Endodermal cell (in vitro differentiated cells): ENCODE measurements at regions not wholly inside any gene's neighbourhood (a gene's known extent, or its start where the extent isn't known, plus 50 kb on each side); places are given as distances from the start of the nearest gene placed in this dataset.

Source experiments
- DNase-seq: peaks from one replicate; pipeline ENCODE4 v3.0.0-alpha.2; 2017
- H3K27ac ChIP-seq: 2 replicates; pipeline ENCODE4 v1.5.1; 2013; ENCODE audit warnings: mild to moderate bottlenecking, low read depth, low read length, moderate library complexity
- H3K27me3 ChIP-seq: 2 replicates; pipeline ENCODE4 v1.6.1; 2013; ENCODE audit warnings: mild to moderate bottlenecking, low read length, moderate library complexity; ENCODE audit not compliant: insufficient read depth, control insufficient read depth, poor library complexity, severe bottlenecking
- H3K36me3 ChIP-seq: 2 replicates; pipeline ENCODE4 v1.7.0; 2013; ENCODE audit warnings: mild to moderate bottlenecking, low read length, moderate library complexity; ENCODE audit not compliant: control insufficient read depth, insufficient read depth
- H3K4me1 ChIP-seq: one replicate; pipeline ENCODE4 v1.7.0; 2013; ENCODE audit warnings: low read length; ENCODE audit not compliant: control insufficient read depth, insufficient read depth
- H3K4me3 ChIP-seq: 2 replicates; pipeline ENCODE4 v1.5.1; 2013; ENCODE audit warnings: mild to moderate bottlenecking, low read length, moderate library complexity
- H3K9ac ChIP-seq: 2 replicates; pipeline ENCODE4 v1.6.1; 2013; ENCODE audit warnings: mild to moderate bottlenecking, low read length, moderate library complexity; ENCODE audit not compliant: poor library complexity, severe bottlenecking; ENCODE audit errors: extremely low read depth
- H3K9me3 ChIP-seq: 2 replicates; pipeline ENCODE4 v1.6.1; 2013; ENCODE audit warnings: mild to moderate bottlenecking, low read length, moderate library complexity; ENCODE audit not compliant: control insufficient read depth
- H3K27ac Mint-ChIP-seq: 2 replicates; pipeline ENCODE4 v1.8.0; 2020; ENCODE audit warnings: mixed read lengths
- H3K27me3 Mint-ChIP-seq: 2 replicates; pipeline ENCODE4 v1.8.0; 2021; ENCODE audit warnings: mild to moderate bottlenecking, mixed read lengths; ENCODE audit not compliant: insufficient read depth
- H3K36me3 Mint-ChIP-seq: 2 replicates; pipeline ENCODE4 v1.8.0; 2020; ENCODE audit warnings: low read depth, mixed read lengths
- H3K4me1 Mint-ChIP-seq: 2 replicates; pipeline ENCODE4 v1.8.0; 2020; ENCODE audit warnings: mixed read lengths
- H3K4me3 Mint-ChIP-seq: 2 replicates; pipeline ENCODE4 v1.8.0; 2020; ENCODE audit warnings: mild to moderate bottlenecking, moderate library complexity, mixed read lengths
- H3K9me3 Mint-ChIP-seq: 2 replicates; pipeline ENCODE4 v1.8.0; 2020; ENCODE audit warnings: mild to moderate bottlenecking, mixed read lengths
- CTCF ChIP-seq: fragments of 200-600 bp; sonication (generic); conservative IDR thresholded peaks from 2 replicates; pipeline ENCODE4 v1.5.0; 2021; ENCODE audit warnings: antibody characterized with exemption, mild to moderate bottlenecking
- WGBS, 2 experiments: methylation state at CpG; one replicate each; pipeline versions ENCODE4 v1.1.5 to v1.1.7; 2013; ENCODE audit warnings: missing lambda C conversion rate in 2 of 2, mixed read lengths in 1 of 2; ENCODE audit not compliant: insufficient coverage in 1 of 2, insufficient read length in 1 of 2; 5-methylcytosine and 5-hydroxymethylcytosine counted together

- Histone ChIP-seq H3K9me3 (no peaks in the 10 kb centered on the region), H3K9ac (no peak overlapping the region), H3K27me3 (peaks cover 8% of the 10 kb centered on the region), H3K27ac (no peak overlapping the region), H3K4me3 (no peak overlapping the region), H3K36me3 (no peaks in the 10 kb centered on the region), H3K4me1 (no peaks in the 10 kb centered on the region)
- H3K36me3 Mint-ChIP-seq = no peaks in the 10 kb centered on the region
- no peak for DNase-seq
- peaks cover 9% of the 10 kb centered on the region for H3K27me3 Mint-ChIP-seq
- TF ChIP-seq CTCF = no peak
- no peaks in the 10 kb centered on the region for H3K9me3 Mint-ChIP-seq
- no peak overlapping the region for H3K27ac Mint-ChIP-seq
- 88 to 90% methylated on average over 2 of the region's 2 CpGs for WGBS, 2 experiments
- no peaks in the 10 kb centered on the region for H3K4me1 Mint-ChIP-seq
- no peak overlapping the region for H3K4me3 Mint-ChIP-seq
Measured at GRCh38 chr2:160816916-160817499, 323.4 kb upstream of the RBMS1 start.

GRCh38 chr2:160820691-160821090, 327.1 kb upstream of the RBMS1 start:
- H3K9me3 Mint-ChIP-seq = peaks cover 22% of the 10 kb centered on the region
- no peak for DNase-seq
- TF ChIP-seq CTCF = no peak
- H3K4me3 Mint-ChIP-seq = no peak overlapping the region
- H3K4me1 ChIP-seq = no peaks in the 10 kb centered on the region
- H3K9me3 ChIP-seq = peaks cover 22% of the 10 kb centered on the region
- no peaks in the 10 kb centered on the region for H3K36me3 Mint-ChIP-seq
- H3K27ac ChIP-seq = no peak overlapping the region
- H3K4me3 ChIP-seq = no peak overlapping the region
- H3K27me3 ChIP-seq = no peaks in the 10 kb centered on the region
- no peaks in the 10 kb centered on the region for H3K36me3 ChIP-seq
- no peak overlapping the region for H3K27ac Mint-ChIP-seq
- no peaks in the 10 kb centered on the region for H3K4me1 Mint-ChIP-seq
- WGBS, 2 experiments = 88 to 90% methylated on average over 4 to 7 of the region's 7 CpGs
- no peak overlapping the region for H3K9ac ChIP-seq
- peaks cover 3% of the 10 kb centered on the region for H3K27me3 Mint-ChIP-seq

- H3K27ac Mint-ChIP-seq = no peak overlapping the region
- Histone ChIP-seq H3K27me3 (no peaks in the 10 kb centered on the region), H3K9me3 (peaks cover 27% of the 10 kb centered on the region), H3K9ac (no peak overlapping the region), H3K27ac (no peak overlapping the region), H3K4me1 (no peaks in the 10 kb centered on the region), H3K36me3 (no peaks in the 10 kb centered on the region), H3K4me3 (no peak overlapping the region)
- H3K36me3 Mint-ChIP-seq = no peaks in the 10 kb centered on the region
- no peak overlapping the region for H3K4me3 Mint-ChIP-seq
- H3K27me3 Mint-ChIP-seq = peaks cover 3% of the 10 kb centered on the region
- peaks cover 26% of the 10 kb centered on the region for H3K9me3 Mint-ChIP-seq
- no peaks in the 10 kb centered on the region for H3K4me1 Mint-ChIP-seq
- TF ChIP-seq CTCF = no peak
- DNase-seq = no peak
Measured at GRCh38 chr2:160822006-160822405, 328.4 kb upstream of the RBMS1 start.
